Activated CD8-positive, alpha-beta T cell treated with anti-CD3 and anti-CD28 coated beads for 36 hours (primary cell): ENCODE measurements at regions not wholly inside any gene's neighbourhood (a gene's known extent, or its start where the extent isn't known, plus 50 kb on each side); places are given as distances from the start of the nearest gene placed in this dataset.
"Not testable (repeated sequence)": the region's sequence is repeated elsewhere in the genome, so short reads cannot be mapped to it uniquely, and the experiment has no call there.

ENCODE experiments used
- ATAC-seq: fragments of 200-7000 bp; cut with Tn5 transposase; one replicate; pipeline ENCODE4 v1.10.0; 2021; ENCODE audit warnings: mild to moderate bottlenecking, moderate library complexity
- CTCF ChIA-PET: fragments of 350-600 bp; sonication (Branson Sonifier 250); formaldehyde crosslinking; loops from one replicate; lab custom pipeline; 2021; ENCODE audit warnings: antibody characterized with exemption; lab: Charles Lee
- POLR2A ChIA-PET: fragments of 350-600 bp; sonication (Branson Sonifier 250); formaldehyde crosslinking; loops from one replicate; lab custom pipeline; 2021; ENCODE audit warnings: antibody characterized with exemption; lab: Charles Lee
- DNase-seq: peaks from one replicate; pipeline ENCODE4 v3.0.0-alpha.2; 2020
- H3K27ac Mint-ChIP-seq: one replicate; pipeline ENCODE4 v1.8.0; 2021; ENCODE audit warnings: mild to moderate bottlenecking, mixed read lengths
- H3K27me3 Mint-ChIP-seq: one replicate; pipeline ENCODE4 v1.8.0; 2021; ENCODE audit warnings: mixed read lengths
- H3K36me3 Mint-ChIP-seq: one replicate; pipeline ENCODE4 v1.8.0; 2021; ENCODE audit warnings: low read depth, mixed read lengths
- H3K4me1 Mint-ChIP-seq: one replicate; pipeline ENCODE4 v1.8.0; 2021; ENCODE audit warnings: low read depth, mixed read lengths
- H3K4me3 Mint-ChIP-seq: one replicate; pipeline ENCODE4 v1.8.0; 2021; ENCODE audit warnings: mild to moderate bottlenecking, moderate library complexity, mixed read lengths
- H3K9me3 Mint-ChIP-seq: one replicate; pipeline ENCODE4 v1.8.0; 2021; ENCODE audit warnings: mixed read lengths
- CTCF ChIP-seq: fragments of 200-600 bp; IDR thresholded peaks from one replicate; pipeline ENCODE4 v1.8.0; 2022; ENCODE audit warnings: antibody characterized with exemption, mild to moderate bottlenecking
- intact Hi-C: fragments of 100-400 bp; cut with micrococcal nuclease; formaldehyde crosslinking; loops from one replicate; pipeline ENCODE4 v1.10.0; 2022

- no peak for TF ChIP-seq CTCF
- intact Hi-C loops, result no loop called here
Measured at GRCh38 chr10:20486791-20487190, 410.3 kb downstream of the NEBL start.

GRCh38 chr10:20485554-20485953, 411.6 kb downstream of the NEBL start:
- Mint-ChIP-seq H3K27ac (no peak overlapping the region), H3K36me3 (no peaks in the 10 kb centered on the region), H3K9me3 (peaks cover 10% of the 10 kb centered on the region), H3K27me3 (no peaks in the 10 kb centered on the region), H3K4me3 (no peak overlapping the region), H3K4me1 (no peaks in the 10 kb centered on the region)
- no peak for ATAC-seq
- ChIA-PET CTCF (no interaction called here), POLR2A (no interaction called here)
- no peak for DNase-seq
- no peak for TF ChIP-seq CTCF
- intact Hi-C loops, result no loop called here

More at GRCh38 chr10:20486791-20487190, 410.3 kb downstream of the NEBL start:
- ATAC-seq, result no peak
- CTCF ChIA-PET, result no interaction called here
- peaks cover 6% of the 10 kb centered on the region for H3K9me3 Mint-ChIP-seq
- H3K27me3 Mint-ChIP-seq, result no peaks in the 10 kb centered on the region
- DNase-seq, result no peak
- no peaks in the 10 kb centered on the region for H3K36me3 Mint-ChIP-seq
- POLR2A ChIA-PET, result no interaction called here
- no peaks in the 10 kb centered on the region for H3K4me1 Mint-ChIP-seq
- no peak overlapping the region for H3K4me3 Mint-ChIP-seq
- no peak overlapping the region for H3K27ac Mint-ChIP-seq

- DNase-seq (no peak), ATAC-seq (no peak)
- no peaks in the 10 kb centered on the region for H3K27me3 Mint-ChIP-seq
- H3K4me3 Mint-ChIP-seq, result no peak overlapping the region
- no peaks in the 10 kb centered on the region for H3K4me1 Mint-ChIP-seq
- no peak for TF ChIP-seq CTCF
- H3K36me3 Mint-ChIP-seq, result no peaks in the 10 kb centered on the region
- no peak overlapping the region for H3K27ac Mint-ChIP-seq
- POLR2A ChIA-PET, result no interaction called here
- CTCF ChIA-PET, result no interaction called here
- peaks cover 11% of the 10 kb centered on the region for H3K9me3 Mint-ChIP-seq
- intact Hi-C loops, result no loop called here
Measured at GRCh38 chr10:20481054-20481453, 416.1 kb downstream of the NEBL start.

- CTCF ChIA-PET, POLR2A ChIA-PET, H3K27me3 Mint-ChIP-seq, H3K36me3 Mint-ChIP-seq, H3K4me1 Mint-ChIP-seq, ATAC-seq, H3K4me3 Mint-ChIP-seq, H3K27ac Mint-ChIP-seq, intact Hi-C loops, DNase-seq: not testable (repeated sequence)
- H3K9me3 Mint-ChIP-seq, result peaks cover 11% of the 10 kb centered on the region
Measured at GRCh38 chr10:20480575-20480974, 416.5 kb downstream of the NEBL start.

- ChIA-PET CTCF (no interaction called here), POLR2A (no interaction called here)
- DNase-seq (no peak), ATAC-seq (no peak)
- peaks cover 3% of the 10 kb centered on the region for H3K9me3 Mint-ChIP-seq
- intact Hi-C loops, result no loop called here
- H3K27ac Mint-ChIP-seq, result no peak overlapping the region
- H3K27me3 Mint-ChIP-seq, result no peaks in the 10 kb centered on the region
- H3K36me3 Mint-ChIP-seq, result no peaks in the 10 kb centered on the region
- H3K4me3 Mint-ChIP-seq, result no peak overlapping the region
- no peak for TF ChIP-seq CTCF
- no peaks in the 10 kb centered on the region for H3K4me1 Mint-ChIP-seq
Measured at GRCh38 chr10:20474064-20474463, 423.0 kb downstream of the NEBL start.
